Suprapubic skin (tissue), 4 donors: ENCODE measurements at regions not wholly inside any gene's neighbourhood (a gene's known extent, or its start where the extent isn't known, plus 50 kb on each side); places are given as distances from the start of the nearest gene placed in this dataset.

Experiments used
- DNase-seq, 2 donors: peaks; one replicate each; pipeline ENCODE4 v3.0.0-alpha.2; 2019; ENCODE audit warnings: low spot score in 2 of 2
- H3K27ac ChIP-seq: fragments of 200-600 bp; sonication (generic); one replicate; pipeline ENCODE4 v1.5.1; 2019
- H3K27me3 ChIP-seq: fragments of 200-600 bp; sonication (generic); one replicate; pipeline ENCODE4 v1.5.1; 2019
- H3K36me3 ChIP-seq: fragments of 200-600 bp; sonication (generic); one replicate; pipeline ENCODE4 v1.5.1; 2019
- H3K4me1 ChIP-seq: fragments of 200-600 bp; sonication (generic); one replicate; pipeline ENCODE4 v1.5.1; 2019
- H3K4me3 ChIP-seq: fragments of 200-600 bp; sonication (generic); one replicate; pipeline ENCODE4 v1.5.1; 2019; ENCODE audit warnings: mild to moderate bottlenecking
- H3K9me3 ChIP-seq: fragments of 200-600 bp; sonication (generic); one replicate; pipeline ENCODE4 v1.5.1; 2019
- CTCF ChIP-seq, 2 donors: fragments of 200-600 bp in 1 of 2; fragments of 450-650 bp in 1 of 2; sonication (generic) in 1 of 2; IDR thresholded peaks; one replicate each; pipeline ENCODE4 v1.5.1; 2016 to 2019; ENCODE audit warnings: antibody characterized with exemption in 2 of 2, mild to moderate bottlenecking in 1 of 2, moderate library complexity in 1 of 2
- EP300 ChIP-seq: sonication (generic); formaldehyde crosslinking; IDR thresholded peaks from one replicate; pipeline ENCODE4 v1.6.1; 2017; ENCODE audit warnings: antibody characterized with exemption
- POLR2A ChIP-seq, 2 donors: fragments of 450-650 bp; IDR thresholded peaks; one replicate each; pipeline ENCODE4 v1.6.1; 2017; ENCODE audit warnings: antibody characterized with exemption in 2 of 2, mild to moderate bottlenecking in 2 of 2, moderate library complexity in 2 of 2
- POLR2AphosphoS5 ChIP-seq, 3 donors: sonication (generic); formaldehyde crosslinking; IDR thresholded peaks; one replicate each; pipeline ENCODE4 v1.6.1; 2017; ENCODE audit warnings: antibody characterized with exemption in 3 of 3
- WGBS: methylation state at CpG from one replicate; pipeline ENCODE4 v1.1.5; 2018; 5-methylcytosine and 5-hydroxymethylcytosine counted together

DNA sequence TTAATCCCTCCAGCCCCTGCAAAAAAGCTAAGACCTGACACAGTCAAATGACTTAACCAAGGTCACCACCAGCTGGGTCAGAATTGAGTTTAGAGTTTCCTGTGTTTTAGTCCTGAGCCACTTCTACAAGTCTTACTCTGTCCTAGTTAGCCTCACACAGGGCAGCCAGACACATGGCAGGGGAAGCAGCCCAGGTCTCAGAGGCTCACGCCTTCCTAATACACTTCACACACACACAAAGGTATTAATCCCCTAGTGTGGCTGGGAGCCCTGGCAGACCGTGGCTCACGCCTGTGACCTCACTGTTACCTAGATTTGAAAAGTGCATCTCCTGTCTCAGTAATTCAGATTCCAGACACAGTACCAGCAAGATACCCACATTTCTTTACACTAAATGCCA is 77.4 kb upstream of the WWC1 start:
- TF ChIP-seq POLR2AphosphoS5 (IDR thresholded peaks at IDR 0.05) (no peak), POLR2A (IDR thresholded peaks at IDR 0.05) (no peak), CTCF (IDR thresholded peaks at IDR 0.05) (no peak), EP300 (no peak)
- Histone ChIP-seq H3K4me3 (no peak overlapping the region), H3K27me3 (no peaks in the 10 kb centered on the region), H3K4me1 (peaks cover 4% of the 10 kb centered on the region), H3K36me3 (no peaks in the 10 kb centered on the region), H3K9me3 (no peaks in the 10 kb centered on the region), H3K27ac (no peak overlapping the region)
- 89% methylated on average over 3 of the region's 3 CpGs for WGBS
- DNase-seq: no peak

DNA sequence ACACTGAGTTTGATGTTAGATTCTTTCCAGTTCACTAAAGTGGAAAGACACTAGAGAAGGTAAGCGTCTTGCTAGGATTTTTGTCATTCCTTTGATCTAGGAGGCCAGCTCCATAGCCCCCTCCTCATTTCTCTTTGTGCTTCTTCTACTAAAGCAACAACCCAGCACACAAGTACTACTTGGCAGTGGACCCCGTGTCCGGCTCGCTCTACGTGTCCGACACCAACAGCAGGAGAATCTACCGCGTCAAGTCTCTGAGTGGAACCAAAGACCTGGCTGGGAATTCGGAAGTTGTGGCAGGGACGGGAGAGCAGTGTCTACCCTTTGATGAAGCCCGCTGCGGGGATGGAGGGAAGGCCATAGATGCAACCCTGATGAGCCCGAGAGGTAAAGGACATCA is 76.6 kb upstream of the WWC1 start:
- no peak for DNase-seq
- H3K4me1 ChIP-seq: no peaks in the 10 kb centered on the region
- H3K36me3 ChIP-seq: no peaks in the 10 kb centered on the region
- no peaks in the 10 kb centered on the region for H3K9me3 ChIP-seq
- TF ChIP-seq EP300: no peak
- no peak for TF ChIP-seq POLR2A (IDR thresholded peaks at IDR 0.05)
- TF ChIP-seq CTCF (IDR thresholded peaks at IDR 0.05): no peak
- TF ChIP-seq POLR2AphosphoS5 (IDR thresholded peaks at IDR 0.05): no peak
- WGBS: 98% methylated on average over 13 of the region's 13 CpGs
- H3K27me3 ChIP-seq: no peaks in the 10 kb centered on the region
- H3K4me3 ChIP-seq: no peak overlapping the region
- no peak overlapping the region for H3K27ac ChIP-seq

DNA sequence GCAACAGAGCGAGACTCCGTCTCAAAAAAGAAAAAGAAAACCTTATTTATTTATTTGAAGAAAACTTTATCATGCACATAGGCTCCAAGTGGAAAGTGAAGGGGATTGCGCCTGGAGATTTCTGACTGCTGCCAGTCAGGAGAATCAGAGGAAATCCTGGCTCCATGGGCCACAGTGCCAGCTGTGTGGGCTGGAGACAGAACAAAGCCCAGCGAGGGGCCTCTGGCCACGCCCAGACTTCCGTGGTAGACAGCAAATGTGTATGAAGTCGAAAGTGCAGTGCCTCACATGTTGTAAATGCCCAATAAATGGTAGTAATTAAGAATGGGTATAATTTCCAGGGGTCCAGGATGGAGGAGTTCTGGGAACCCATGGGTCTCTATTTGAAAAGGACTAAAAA is 75.8 kb upstream of the WWC1 start:
- no peak for DNase-seq
- no peaks in the 10 kb centered on the region for H3K27me3 ChIP-seq
- no peaks in the 10 kb centered on the region for H3K4me1 ChIP-seq
- no peaks in the 10 kb centered on the region for H3K36me3 ChIP-seq
- 74% methylated on average over 7 of the region's 7 CpGs for WGBS
- H3K9me3 ChIP-seq: no peaks in the 10 kb centered on the region
- H3K27ac ChIP-seq: no peak overlapping the region
- TF ChIP-seq EP300: no peak
- no peak for TF ChIP-seq CTCF (IDR thresholded peaks at IDR 0.05)
- TF ChIP-seq POLR2A (IDR thresholded peaks at IDR 0.05): no peak
- TF ChIP-seq POLR2AphosphoS5 (IDR thresholded peaks at IDR 0.05): no peak
- H3K4me3 ChIP-seq: no peak overlapping the region

GRCh38 chr5:168216989-168217388 is 74.5 kb upstream of the WWC1 start:
- no peaks in the 10 kb centered on the region for H3K9me3 ChIP-seq
- TF ChIP-seq POLR2A (IDR thresholded peaks at IDR 0.05) (no peak), CTCF (IDR thresholded peaks at IDR 0.05) (no peak), EP300 (no peak), POLR2AphosphoS5 (IDR thresholded peaks at IDR 0.05) (no peak)

GRCh38 chr5:168217497-168217896 is 73.9 kb upstream of the WWC1 start:
- Histone ChIP-seq H3K9me3 (no peaks in the 10 kb centered on the region), H3K36me3 (no peaks in the 10 kb centered on the region), H3K4me1 (no peaks in the 10 kb centered on the region), H3K27me3 (no peaks in the 10 kb centered on the region), H3K27ac (no peak overlapping the region), H3K4me3 (no peak overlapping the region)
- DNase-seq: no peak
- 58% methylated on average over 7 of the region's 7 CpGs for WGBS
- TF ChIP-seq POLR2A (IDR thresholded peaks at IDR 0.05): no peak
- TF ChIP-seq POLR2AphosphoS5 (IDR thresholded peaks at IDR 0.05): no peak
- no peak for TF ChIP-seq EP300
- TF ChIP-seq CTCF (IDR thresholded peaks at IDR 0.05): no peak

More at GRCh38 chr5:168216989-168217388, 74.5 kb upstream of the WWC1 start:
- Histone ChIP-seq H3K27ac (no peak overlapping the region), H3K27me3 (no peaks in the 10 kb centered on the region), H3K36me3 (no peaks in the 10 kb centered on the region), H3K4me3 (no peak overlapping the region), H3K4me1 (no peaks in the 10 kb centered on the region)
- WGBS: 69% methylated on average over 2 of the region's 2 CpGs
- no peak for DNase-seq
